ENCODE measurements at regions not wholly inside any gene's neighbourhood (a gene's known extent, or its start where the extent isn't known, plus 50 kb on each side); places are given as distances from the start of the nearest gene placed in this dataset.

GRCh38 chr12:31228811-31229792 lies 96.8 kb downstream of the SINHCAF start:
- intact Hi-C loops (cut with DNase I): no loop called here
- peak; percentile 64 for DNase-seq (ENCODE audit: low spot score)

GRCh38 chr12:31230004-31230403 lies 95.9 kb downstream of the SINHCAF start:
- intact Hi-C loops (cut with DNase I): loop anchor here in 1 of 2 donors (10.0 kb wide), 1 partner anchor 385 kb away; no protein-coding TSS in a partner anchor
- DNase-seq (ENCODE audit: low spot score): no peak
